ENCODE measurements at regions not wholly inside any gene's neighbourhood (a gene's known extent, or its start where the extent isn't known, plus 50 kb on each side); places are given as distances from the start of the nearest gene placed in this dataset.

DNA sequence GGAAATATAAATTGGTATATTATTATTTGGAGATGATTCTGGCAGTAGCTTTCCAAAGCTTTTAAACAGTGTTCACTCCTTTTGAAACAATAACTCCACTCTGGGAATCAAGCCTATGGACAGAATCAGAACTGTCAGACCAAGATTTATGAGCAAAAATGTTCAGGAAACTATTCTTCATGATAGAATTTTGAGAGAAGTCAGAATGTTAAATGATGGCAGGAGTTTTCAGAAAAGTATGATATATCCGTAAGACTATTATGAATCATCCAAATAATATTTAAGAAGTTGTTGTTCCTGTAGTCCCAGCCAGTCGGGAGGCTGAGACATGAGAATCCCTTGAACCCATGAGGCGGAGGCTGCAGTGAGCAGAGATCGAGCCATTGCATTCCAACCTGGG is 50.5 kb upstream of the ADGRG2 start:
- no peak for DNase-seq (ENCODE audit: low spot score)
- no peaks in the 10 kb centered on the region for H3K9me3 Mint-ChIP-seq
- no peaks in the 10 kb centered on the region for H3K36me3 Mint-ChIP-seq (ENCODE audit: low read depth)
- no peak overlapping the region for H3K4me3 Mint-ChIP-seq
- no peak overlapping the region for H3K27ac Mint-ChIP-seq
- H3K27me3 Mint-ChIP-seq (ENCODE audit: low read depth): no peaks in the 10 kb centered on the region
- H3K4me1 Mint-ChIP-seq (ENCODE audit: low read depth): peaks cover 7% of the 10 kb centered on the region

DNA sequence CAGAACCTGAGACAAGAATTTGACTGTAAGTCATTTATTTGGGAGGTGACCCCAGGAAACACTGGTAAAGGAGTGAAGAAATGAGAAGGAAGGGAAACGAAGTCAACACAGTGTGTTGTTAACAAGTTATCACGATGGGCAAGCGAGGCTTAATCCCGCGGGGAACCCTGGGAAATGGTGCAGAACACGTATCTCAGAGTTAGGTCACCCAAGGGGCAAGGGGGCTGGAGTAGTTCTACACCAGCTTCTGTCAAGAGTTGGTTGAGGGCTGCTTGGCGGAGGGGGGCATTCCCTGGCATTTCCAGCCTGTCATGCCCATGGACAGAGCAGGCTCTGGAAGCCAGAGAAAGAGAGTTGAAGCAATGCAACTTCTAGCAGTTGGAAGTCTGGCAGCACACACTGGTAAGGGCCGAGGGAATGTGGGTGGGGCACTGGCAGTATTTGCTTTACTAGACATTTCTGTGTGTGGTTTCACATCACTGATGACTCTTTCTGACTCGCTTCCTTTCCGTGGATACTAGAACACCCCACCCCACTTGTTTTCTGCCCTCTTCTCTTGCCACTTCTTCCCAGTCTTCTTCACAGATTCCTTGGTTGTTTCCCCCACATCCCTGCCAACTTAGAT is 52.2 kb upstream of the ADGRG2 start:
- Mint-ChIP-seq H3K27me3 (ENCODE audit: low read depth) (no peaks in the 10 kb centered on the region), H3K9me3 (no peaks in the 10 kb centered on the region), H3K27ac (no peak overlapping the region), H3K4me3 (no peak overlapping the region), H3K36me3 (ENCODE audit: low read depth) (no peaks in the 10 kb centered on the region), H3K4me1 (ENCODE audit: low read depth) (peaks cover 7% of the 10 kb centered on the region)
- DNase-seq (ENCODE audit: low spot score): no peak

DNA sequence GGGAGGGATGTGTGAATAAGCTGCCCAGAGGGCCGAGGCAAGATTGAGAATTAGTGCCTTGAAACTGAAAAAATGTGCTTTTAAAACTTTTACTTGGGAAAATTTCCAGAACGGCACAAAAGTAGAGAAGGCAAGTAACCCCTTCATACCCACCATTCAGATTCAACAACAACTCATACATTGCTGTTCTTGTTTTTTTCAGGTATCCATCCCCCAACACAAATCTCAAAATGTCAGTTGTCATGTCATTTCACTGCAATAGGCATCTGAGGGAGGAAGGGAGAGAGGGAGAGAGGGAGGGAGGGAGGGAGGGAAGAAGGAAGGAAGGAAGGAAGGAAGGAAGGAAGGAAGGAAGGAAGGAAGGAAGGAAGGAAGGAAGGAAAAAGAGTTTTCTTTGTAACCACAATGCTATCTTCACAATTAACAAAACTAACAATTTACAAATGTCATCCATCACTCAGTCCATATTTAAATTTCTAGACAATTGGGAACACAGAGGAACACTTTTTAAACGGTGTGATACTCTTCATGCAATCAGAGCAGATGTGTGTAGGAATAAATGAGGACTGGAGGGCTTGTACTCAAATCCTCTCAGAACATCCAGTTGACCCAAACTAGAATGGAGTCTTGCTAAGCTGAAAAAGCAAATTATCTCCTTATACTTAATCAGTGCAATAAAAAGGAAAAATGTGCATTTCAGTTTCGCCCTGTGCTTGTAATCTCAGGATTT is 54.8 kb upstream of the ADGRG2 start:
- H3K27me3 Mint-ChIP-seq (ENCODE audit: low read depth): no peaks in the 10 kb centered on the region
- H3K4me3 Mint-ChIP-seq: no peak overlapping the region
- peaks cover 7% of the 10 kb centered on the region for H3K4me1 Mint-ChIP-seq (ENCODE audit: low read depth)
- no peaks in the 10 kb centered on the region for H3K9me3 Mint-ChIP-seq
- H3K36me3 Mint-ChIP-seq (ENCODE audit: low read depth): no peaks in the 10 kb centered on the region
- H3K27ac Mint-ChIP-seq: no peak overlapping the region
- DNase-seq (ENCODE audit: low spot score): no peak

DNA sequence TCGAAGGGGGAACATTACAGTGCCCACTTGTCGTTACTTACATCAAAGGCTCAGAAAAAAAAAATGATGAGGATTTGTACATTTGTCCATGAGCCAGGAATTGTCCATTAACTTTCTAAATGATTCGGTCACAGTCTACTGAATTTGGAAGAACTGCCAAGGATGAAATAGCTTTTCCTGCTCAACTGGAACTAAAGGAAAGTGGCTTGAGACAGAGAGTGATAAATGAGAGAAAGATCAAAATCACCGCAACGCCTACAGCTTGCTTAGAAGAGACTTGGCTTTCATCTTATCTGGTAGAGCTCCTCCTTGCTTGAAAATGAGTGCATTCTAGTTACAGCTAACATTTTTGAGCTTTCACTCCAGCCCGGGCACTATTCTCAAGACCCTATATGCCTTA is 55.5 kb upstream of the ADGRG2 start:
- H3K4me1 Mint-ChIP-seq (ENCODE audit: low read depth): peaks cover 7% of the 10 kb centered on the region
- no peak for DNase-seq (ENCODE audit: low spot score)
- no peaks in the 10 kb centered on the region for H3K9me3 Mint-ChIP-seq
- H3K27me3 Mint-ChIP-seq (ENCODE audit: low read depth): no peaks in the 10 kb centered on the region
- H3K36me3 Mint-ChIP-seq (ENCODE audit: low read depth): no peaks in the 10 kb centered on the region
- no peak overlapping the region for H3K27ac Mint-ChIP-seq
- no peak overlapping the region for H3K4me3 Mint-ChIP-seq

DNA sequence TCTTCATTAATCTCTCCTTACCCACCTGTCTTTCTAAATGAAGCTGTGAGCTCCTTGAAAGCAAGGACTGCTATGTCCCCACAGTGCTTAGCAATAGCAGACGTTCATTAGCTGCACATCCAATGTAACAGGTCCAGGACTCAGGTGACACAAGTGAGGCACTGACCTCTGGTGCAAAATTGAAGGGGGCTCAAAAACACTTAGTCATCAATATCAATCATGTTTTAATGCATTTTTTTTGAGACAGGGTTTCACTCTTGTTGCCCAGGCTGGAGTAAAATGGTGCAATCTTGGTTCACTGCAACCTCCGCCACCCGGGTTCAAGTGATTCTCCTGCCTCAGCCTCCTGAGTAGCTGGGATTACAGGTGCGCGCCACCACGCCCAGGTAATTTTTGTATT is 56.1 kb upstream of the ADGRG2 start:
- Mint-ChIP-seq H3K27me3 (ENCODE audit: low read depth) (no peaks in the 10 kb centered on the region), H3K4me3 (no peak overlapping the region), H3K36me3 (ENCODE audit: low read depth) (no peaks in the 10 kb centered on the region), H3K4me1 (ENCODE audit: low read depth) (peaks cover 7% of the 10 kb centered on the region), H3K9me3 (no peaks in the 10 kb centered on the region), H3K27ac (no peak overlapping the region)
- DNase-seq (ENCODE audit: low spot score): no peak

DNA sequence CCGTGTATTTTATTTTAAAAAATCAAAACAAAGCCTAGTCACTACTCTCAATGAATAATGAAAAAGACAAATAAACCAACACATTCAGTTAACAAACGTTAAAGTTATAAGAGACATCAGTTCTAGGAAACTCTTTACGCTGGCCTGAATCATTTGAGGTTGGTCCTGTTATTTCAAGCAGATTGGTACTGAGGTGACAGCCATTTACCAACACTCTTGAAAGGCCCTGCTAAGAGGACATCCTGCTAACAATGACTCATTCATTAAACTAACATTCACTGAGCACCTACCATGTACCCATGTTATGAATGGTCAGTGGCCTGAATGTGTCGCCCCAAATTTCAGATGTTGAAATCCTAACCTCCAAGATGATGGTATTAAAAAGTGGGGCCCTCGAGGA is 57.1 kb upstream of the ADGRG2 start:
- DNase-seq (ENCODE audit: low spot score): no peak
- Mint-ChIP-seq H3K27me3 (ENCODE audit: low read depth) (no peaks in the 10 kb centered on the region), H3K4me3 (no peak overlapping the region), H3K27ac (no peak overlapping the region), H3K9me3 (no peaks in the 10 kb centered on the region), H3K36me3 (ENCODE audit: low read depth) (no peaks in the 10 kb centered on the region), H3K4me1 (ENCODE audit: low read depth) (peaks cover 7% of the 10 kb centered on the region)

DNA sequence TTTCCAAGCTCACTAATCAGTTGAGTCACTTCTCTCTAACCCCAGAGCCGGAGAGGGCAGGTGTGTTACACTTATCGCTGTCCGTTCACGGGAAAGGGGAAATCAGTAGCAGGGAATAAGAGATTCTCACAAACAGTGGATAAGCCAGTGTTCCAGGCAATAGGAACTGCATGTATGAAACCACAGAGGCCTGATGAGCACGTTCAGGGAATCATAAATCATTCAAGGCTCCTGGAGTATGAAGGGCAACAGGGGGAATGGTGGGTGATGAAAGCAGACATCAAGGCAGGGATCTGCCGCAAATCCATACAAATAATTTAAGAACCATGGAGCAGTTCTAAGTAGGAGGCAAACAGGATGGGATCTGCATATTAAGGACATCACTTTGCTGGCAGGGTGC is 59.1 kb upstream of the ADGRG2 start:
- Mint-ChIP-seq H3K9me3 (no peaks in the 10 kb centered on the region), H3K4me3 (no peak overlapping the region), H3K27ac (no peak overlapping the region), H3K4me1 (ENCODE audit: low read depth) (no peaks in the 10 kb centered on the region), H3K36me3 (ENCODE audit: low read depth) (no peaks in the 10 kb centered on the region), H3K27me3 (ENCODE audit: low read depth) (no peaks in the 10 kb centered on the region)
- no peak for DNase-seq (ENCODE audit: low spot score)

DNA sequence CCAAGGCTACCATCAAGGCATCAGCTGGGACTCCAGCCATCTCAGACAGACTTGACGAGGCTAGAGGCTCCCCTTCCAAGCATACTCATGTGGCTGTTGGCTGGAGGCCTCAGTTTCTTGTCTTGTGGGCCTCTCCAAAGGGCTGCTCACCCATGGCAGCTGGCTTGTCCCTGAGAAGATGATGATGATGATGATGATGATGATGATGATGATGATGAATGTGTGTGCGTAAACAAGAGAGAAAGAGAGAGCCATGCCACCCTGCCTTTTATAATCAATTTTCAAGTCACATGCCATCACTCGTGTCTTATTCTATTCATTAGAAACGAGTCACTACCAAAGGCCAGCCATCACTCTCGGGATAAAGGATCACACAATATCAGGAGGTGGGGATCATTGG is 60.5 kb upstream of the ADGRG2 start:
- Mint-ChIP-seq H3K4me3 (no peak overlapping the region), H3K27ac (no peak overlapping the region), H3K9me3 (no peaks in the 10 kb centered on the region), H3K36me3 (ENCODE audit: low read depth) (no peaks in the 10 kb centered on the region), H3K27me3 (ENCODE audit: low read depth) (no peaks in the 10 kb centered on the region), H3K4me1 (ENCODE audit: low read depth) (no peaks in the 10 kb centered on the region)
- no peak for DNase-seq (ENCODE audit: low spot score)

DNA sequence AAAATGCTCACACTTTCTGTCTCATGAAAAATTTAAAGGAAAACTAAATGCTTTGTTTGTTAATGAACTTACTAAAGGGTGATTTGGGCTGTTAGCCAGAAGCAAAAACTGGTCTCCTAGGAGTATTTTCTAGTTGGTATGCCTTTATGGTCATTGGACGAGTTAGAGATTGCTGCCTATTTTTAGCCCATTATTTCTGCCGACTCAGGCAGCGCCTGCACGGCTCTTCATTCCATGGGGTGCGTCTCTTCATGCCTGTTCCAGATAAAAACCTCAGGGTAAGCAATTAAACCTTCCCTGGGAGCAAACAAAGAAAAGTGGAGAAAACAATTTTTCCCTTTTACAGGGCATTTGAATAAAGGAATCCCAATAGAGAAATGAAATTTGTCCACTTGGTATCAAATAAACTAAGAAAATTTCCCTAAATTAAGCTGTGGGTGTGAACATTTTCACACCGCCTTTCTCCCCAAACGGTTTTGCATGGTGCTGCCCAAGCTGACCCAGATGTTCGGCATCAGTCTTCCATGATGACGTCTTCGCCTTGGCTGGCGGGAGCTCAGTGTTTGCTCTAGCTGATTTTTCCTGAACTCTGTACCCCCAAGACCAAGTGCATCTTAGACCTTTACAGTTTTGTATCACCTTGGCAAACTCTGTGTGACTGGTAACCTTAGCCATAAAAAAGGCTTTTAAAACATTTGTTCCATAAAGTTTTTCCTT is 61.7 kb upstream of the ADGRG2 start:
- no peaks in the 10 kb centered on the region for H3K27me3 Mint-ChIP-seq (ENCODE audit: low read depth)
- no peak overlapping the region for H3K4me3 Mint-ChIP-seq
- H3K36me3 Mint-ChIP-seq (ENCODE audit: low read depth): no peaks in the 10 kb centered on the region

DNA sequence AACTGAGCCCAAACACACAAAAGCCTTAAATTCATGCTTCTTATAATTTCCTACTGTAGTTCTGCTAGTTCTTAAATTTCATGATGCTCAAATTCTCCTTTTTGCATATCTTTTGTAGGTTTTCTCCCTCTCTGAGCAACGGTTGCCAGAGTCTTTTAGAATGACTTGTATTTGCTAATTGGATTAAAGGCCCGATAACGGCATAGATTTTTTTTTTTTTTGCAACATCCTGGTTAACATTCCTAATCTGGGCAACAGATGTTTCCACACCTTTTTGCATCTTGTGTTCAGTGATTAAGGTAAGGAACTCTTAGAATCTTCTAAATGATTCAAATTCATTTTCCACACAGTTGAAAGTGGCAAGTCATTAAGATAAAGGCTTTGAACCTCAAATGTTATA is 66.3 kb upstream of the ADGRG2 start:
- H3K27ac Mint-ChIP-seq: no peak overlapping the region
- no peak overlapping the region for H3K4me3 Mint-ChIP-seq
- no peak for DNase-seq (ENCODE audit: low spot score)
- H3K36me3 Mint-ChIP-seq (ENCODE audit: low read depth): no peaks in the 10 kb centered on the region
- H3K4me1 Mint-ChIP-seq (ENCODE audit: low read depth): no peaks in the 10 kb centered on the region
- H3K27me3 Mint-ChIP-seq (ENCODE audit: low read depth): no peaks in the 10 kb centered on the region
- no peaks in the 10 kb centered on the region for H3K9me3 Mint-ChIP-seq

More for the DNA sequence above, 61.7 kb upstream of the ADGRG2 start:
- H3K4me1 Mint-ChIP-seq (ENCODE audit: low read depth): no peaks in the 10 kb centered on the region
- H3K9me3 Mint-ChIP-seq: no peaks in the 10 kb centered on the region
- DNase-seq (ENCODE audit: low spot score): no peak
- no peak overlapping the region for H3K27ac Mint-ChIP-seq

DNA sequence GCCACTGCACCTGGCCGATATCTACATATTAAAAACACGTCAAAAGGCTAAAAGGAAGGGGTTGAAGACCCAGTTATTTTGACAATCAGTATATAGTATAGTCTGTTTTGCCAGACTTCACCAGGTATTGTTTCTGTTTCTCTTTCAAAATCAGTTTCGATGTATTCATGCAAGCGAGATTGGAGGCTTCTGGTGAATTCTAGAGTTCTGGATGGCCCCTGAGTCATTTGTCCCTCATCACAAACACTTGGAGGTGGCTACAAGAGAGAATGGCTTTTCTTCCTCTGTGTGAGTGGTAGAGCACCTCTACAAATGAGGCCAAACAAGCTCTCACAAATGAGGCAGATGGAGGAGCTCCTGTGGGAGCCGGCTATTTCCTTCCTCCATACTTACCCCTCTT is 68.6 kb upstream of the ADGRG2 start:
- Mint-ChIP-seq H3K4me1 (ENCODE audit: low read depth) (peaks cover 10% of the 10 kb centered on the region), H3K4me3 (no peak overlapping the region), H3K27ac (no peak overlapping the region), H3K9me3 (no peaks in the 10 kb centered on the region), H3K36me3 (ENCODE audit: low read depth) (no peaks in the 10 kb centered on the region), H3K27me3 (ENCODE audit: low read depth) (no peaks in the 10 kb centered on the region)
- no peak for DNase-seq (ENCODE audit: low spot score)

DNA sequence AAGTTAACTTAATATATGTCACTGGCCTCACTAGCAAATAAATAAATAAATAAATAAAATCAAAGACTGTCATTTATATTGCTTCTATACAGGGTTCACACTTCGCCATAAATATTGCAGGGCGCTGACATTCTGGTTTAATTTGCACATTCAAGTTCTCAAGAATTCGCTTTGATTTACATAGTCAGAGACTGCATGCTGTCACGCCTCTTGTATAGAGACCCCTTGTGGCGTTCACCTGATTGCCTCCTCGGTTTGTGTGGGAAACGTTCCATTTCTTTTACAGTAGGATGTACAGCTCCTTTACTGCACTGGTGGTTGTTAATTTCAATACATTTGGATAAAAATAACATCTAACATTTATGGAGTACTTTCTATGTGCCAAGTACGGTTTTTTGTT is 71.3 kb upstream of the ADGRG2 start:
- Mint-ChIP-seq H3K27ac (no peak overlapping the region), H3K36me3 (ENCODE audit: low read depth) (no peaks in the 10 kb centered on the region), H3K27me3 (ENCODE audit: low read depth) (no peaks in the 10 kb centered on the region), H3K4me3 (no peak overlapping the region), H3K9me3 (no peaks in the 10 kb centered on the region), H3K4me1 (ENCODE audit: low read depth) (peaks cover 14% of the 10 kb centered on the region)
- DNase-seq (ENCODE audit: low spot score): no peak

DNA sequence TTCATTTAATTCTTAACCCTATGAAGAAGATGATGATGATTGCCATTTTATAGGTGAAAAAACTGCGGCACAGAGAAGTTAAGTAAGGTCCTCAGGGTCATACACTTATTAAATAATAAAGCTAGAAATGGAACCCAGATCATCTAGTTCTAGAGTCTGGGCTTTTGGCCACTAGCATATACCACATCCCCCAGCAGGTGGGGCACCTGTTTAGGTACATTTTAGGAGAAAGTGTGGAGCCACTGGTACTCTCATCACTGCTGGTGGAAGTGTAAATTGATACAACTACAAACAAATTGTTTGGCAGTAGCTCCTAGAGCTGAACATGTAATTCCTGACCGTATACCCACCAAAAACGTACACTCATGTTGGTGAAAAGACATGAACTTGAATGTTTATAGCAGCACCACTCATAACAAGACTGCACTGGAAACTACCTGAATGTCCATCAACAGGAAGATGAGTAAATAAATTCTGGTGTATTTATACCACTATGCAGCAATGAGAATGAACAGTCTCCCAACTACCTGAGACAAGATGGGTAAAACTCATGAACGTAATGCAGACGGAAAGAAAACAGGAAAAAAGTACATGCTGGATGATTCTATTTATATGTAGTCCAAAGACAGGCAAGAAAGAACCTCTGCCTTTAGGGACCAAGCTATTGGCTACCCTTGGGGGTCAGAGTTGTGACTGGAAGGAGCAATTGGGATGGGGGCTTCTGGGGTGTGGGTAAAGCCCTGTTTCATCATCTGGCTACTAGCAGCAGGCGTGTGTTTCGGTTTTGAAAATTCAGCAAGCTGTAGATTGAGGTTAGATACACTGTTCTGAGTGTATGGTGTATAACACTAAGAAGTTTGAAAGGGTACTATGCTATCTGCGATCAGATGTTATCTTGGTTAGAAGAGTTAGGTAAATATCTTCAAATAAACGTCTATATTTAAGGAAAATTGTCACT is 72.3 kb upstream of the ADGRG2 start:
- Mint-ChIP-seq H3K36me3 (ENCODE audit: low read depth) (no peaks in the 10 kb centered on the region), H3K4me1 (ENCODE audit: low read depth) (peaks cover 14% of the 10 kb centered on the region), H3K27me3 (ENCODE audit: low read depth) (no peaks in the 10 kb centered on the region), H3K27ac (peak overlapping the region; percentile 84), H3K9me3 (no peaks in the 10 kb centered on the region), H3K4me3 (peak overlapping the region; percentile 55)
- DNase-seq (ENCODE audit: low spot score): no peak

DNA sequence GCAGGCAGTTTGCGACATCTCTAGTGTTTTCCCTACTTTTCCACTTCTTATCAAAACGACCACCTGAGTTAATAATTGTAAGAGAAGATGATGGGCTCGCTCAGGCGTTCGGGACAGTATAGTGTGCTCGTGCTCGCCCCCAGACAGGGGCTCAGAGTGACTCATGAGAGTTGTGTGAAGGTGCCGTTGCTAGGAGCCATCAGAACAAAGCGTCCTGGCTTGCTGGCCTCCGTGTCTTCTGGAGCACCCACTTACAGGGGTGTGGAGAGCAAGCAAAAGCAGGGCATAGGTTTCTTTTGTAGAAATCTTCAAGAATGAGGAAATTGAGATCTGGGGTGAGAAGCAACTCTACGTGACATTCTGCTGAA is 73.0 kb upstream of the ADGRG2 start:
- H3K27me3 Mint-ChIP-seq (ENCODE audit: low read depth): no peaks in the 10 kb centered on the region
- no peaks in the 10 kb centered on the region for H3K9me3 Mint-ChIP-seq
- H3K36me3 Mint-ChIP-seq (ENCODE audit: low read depth): no peaks in the 10 kb centered on the region
- peak overlapping the region; percentile 84 for H3K27ac Mint-ChIP-seq
- peaks cover 14% of the 10 kb centered on the region for H3K4me1 Mint-ChIP-seq (ENCODE audit: low read depth)
- DNase-seq (ENCODE audit: low spot score): no peak
- H3K4me3 Mint-ChIP-seq: peak overlapping the region; percentile 10
